HG03196 (cell line): ENCODE measurements at regions not wholly inside any gene's neighbourhood (a gene's known extent, or its start where the extent isn't known, plus 50 kb on each side); places are given as distances from the start of the nearest gene placed in this dataset.

Experiments
- ATAC-seq: cut with Tn5 transposase; IDR thresholded peaks from one replicate; pipeline ENCODE4 v1.9.1; 2021; ENCODE audit not compliant: unreplicated experiment

GRCh38 chr3:159829056-159829455 is 159.6 kb upstream of the IL12A start:
- no peak for ATAC-seq

GRCh38 chr3:159829539-159830227 is 159.0 kb upstream of the IL12A start:
- no peak for ATAC-seq

GRCh38 chr3:159830523-159831154 is 158.0 kb upstream of the IL12A start:
- no peak for ATAC-seq

- peak; percentile 48 for ATAC-seq
These were observed 157.2 kb upstream of the IL12A start for GRCh38 chr3:159831466-159831865.

- peak; percentile 90 for ATAC-seq
These were observed 156.6 kb upstream of the IL12A start for GRCh38 chr3:159832024-159832423.

GRCh38 chr3:159835126-159835525 is 153.5 kb upstream of the IL12A start:
- ATAC-seq = no peak

GRCh38 chr3:159837725-159838124 is 150.9 kb upstream of the IL12A start:
- ATAC-seq = no peak

GRCh38 chr3:159838938-159839337 is 149.7 kb upstream of the IL12A start:
- ATAC-seq = no peak

- ATAC-seq = no peak
These were observed 148.9 kb upstream of the IL12A start, which contains the start of gene SCHIP1 for GRCh38 chr3:159839561-159840379. TSS of gene SCHIP1 (plus strand) at chr3:159839861.

GRCh38 chr3:159840703-159841299 is 147.8 kb upstream of the IL12A start:
- ATAC-seq = no peak

GRCh38 chr3:159841766-159842165 is 146.9 kb upstream of the IL12A start:
- ATAC-seq = no peak

- no peak for ATAC-seq
These were observed 144.6 kb upstream of the IL12A start for GRCh38 chr3:159843840-159844730.

- no peak for ATAC-seq
These were observed 143.8 kb upstream of the IL12A start for GRCh38 chr3:159844801-159845261.

GRCh38 chr3:159845737-159846136 is 142.9 kb upstream of the IL12A start:
- ATAC-seq = no peak

- no peak for ATAC-seq
These were observed 142.4 kb upstream of the IL12A start for GRCh38 chr3:159846255-159846654.

GRCh38 chr3:159848348-159849118 is 140.1 kb upstream of the IL12A start:
- no peak for ATAC-seq

- no peak for ATAC-seq
These were observed 138.2 kb upstream of the IL12A start for GRCh38 chr3:159850481-159850880.

GRCh38 chr3:159852266-159852665 is 136.4 kb upstream of the IL12A start:
- no peak for ATAC-seq

- ATAC-seq = no peak
These were observed 135.7 kb upstream of the IL12A start for GRCh38 chr3:159852821-159853505.
